ENCODE measurements at regions not wholly inside any gene's neighbourhood (a gene's known extent, or its start where the extent isn't known, plus 50 kb on each side); places are given as distances from the start of the nearest gene placed in this dataset.

DNA sequence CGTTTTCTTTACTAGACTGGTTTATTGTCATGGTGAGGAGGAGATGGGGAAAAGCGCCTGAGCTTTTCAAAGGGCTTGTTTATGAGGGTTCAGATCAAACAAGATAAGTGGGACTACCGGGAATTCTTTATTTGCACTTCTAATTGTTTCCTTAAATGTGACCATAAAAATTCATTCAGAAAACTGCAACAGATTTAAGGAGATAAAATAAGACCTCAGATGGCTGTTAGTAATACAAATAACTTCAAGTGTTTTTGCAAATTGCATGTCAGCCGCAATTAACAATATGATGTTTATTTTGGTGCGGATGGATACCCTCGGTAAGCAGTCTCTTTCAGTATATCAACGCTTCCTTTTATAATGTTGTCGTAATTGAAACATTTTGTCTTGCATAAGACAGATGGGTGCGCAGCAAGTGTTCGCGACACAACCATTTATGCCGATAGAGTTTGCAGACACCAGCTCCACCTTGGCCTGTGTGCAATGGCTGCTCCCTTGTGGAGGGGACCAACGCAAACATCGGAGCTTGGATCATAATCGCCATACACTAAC lies 151.0 kb downstream of the C4orf33 start:
- no peak for ATAC-seq (ENCODE audit: insufficient number of reproducible peaks, low FRiP score, low read depth)
- Histone ChIP-seq H3K27ac (no peak overlapping the region), H3K36me3 (no peaks in the 10 kb centered on the region), H3K9me3 (no peaks in the 10 kb centered on the region), H3K4me1 (ENCODE audit: control insufficient read depth in 1 of 2, low read depth in 2 of 2) (no peaks in the 10 kb centered on the region), H3K27me3 (replicated peaks; ENCODE audit: insufficient read depth) (no peaks in the 10 kb centered on the region), H3K4me3 (no peak overlapping the region)
- TF ChIP-seq CTCF (IDR thresholded peaks at IDR 0.05): no peak
- no peak for DNase-seq (ENCODE audit: low spot score)

DNA sequence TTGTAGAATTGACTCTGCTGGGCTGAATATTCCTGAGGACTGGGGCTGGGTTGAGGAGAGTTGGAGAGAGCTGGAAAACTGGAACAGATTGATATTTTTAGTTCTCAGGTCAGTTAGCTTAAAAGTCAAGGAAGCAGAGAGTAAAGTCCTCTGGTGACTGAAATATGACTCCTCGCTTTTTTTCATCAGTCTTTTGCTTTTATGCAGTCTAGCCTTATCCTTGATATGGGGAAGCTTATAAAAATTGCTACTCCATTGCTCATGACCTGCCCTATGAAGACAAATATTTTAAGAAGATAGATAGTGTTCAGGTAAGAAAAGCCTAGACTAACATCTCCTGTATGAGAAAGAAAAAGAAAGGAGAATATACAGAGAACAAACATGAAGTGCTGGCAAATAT lies 152.7 kb downstream of the C4orf33 start:
- H3K4me3 ChIP-seq: no peak overlapping the region
- no peak for TF ChIP-seq CTCF (IDR thresholded peaks at IDR 0.05)
- no peak for DNase-seq (ENCODE audit: low spot score)
- H3K36me3 ChIP-seq: no peaks in the 10 kb centered on the region
- no peaks in the 10 kb centered on the region for H3K9me3 ChIP-seq
- H3K27me3 ChIP-seq (replicated peaks; ENCODE audit: insufficient read depth): no peaks in the 10 kb centered on the region
- H3K4me1 ChIP-seq (ENCODE audit: control insufficient read depth in 1 of 2, low read depth in 2 of 2): no peaks in the 10 kb centered on the region
- no peak for ATAC-seq (ENCODE audit: insufficient number of reproducible peaks, low FRiP score, low read depth)
- H3K27ac ChIP-seq: no peak overlapping the region

DNA sequence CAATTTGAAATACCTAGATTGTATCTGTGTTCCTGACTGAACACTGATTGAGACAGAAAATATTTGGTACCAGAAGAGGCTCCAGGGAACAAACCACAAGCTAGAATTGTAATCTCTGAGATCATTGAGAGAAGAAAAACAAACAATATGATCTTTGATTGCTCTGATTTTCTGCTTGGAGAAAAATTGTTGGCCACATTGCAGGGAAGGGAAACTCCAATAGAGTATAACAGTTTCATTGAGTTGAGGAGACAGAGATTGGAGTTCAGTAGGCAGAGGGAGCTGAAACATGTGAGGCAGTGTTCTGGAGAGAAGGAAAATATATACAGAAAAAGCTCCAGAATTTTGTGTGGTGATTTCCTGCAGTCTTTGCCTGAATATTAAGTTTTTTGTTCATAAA lies 158.2 kb downstream of the C4orf33 start:
- ATAC-seq (ENCODE audit: insufficient number of reproducible peaks, low FRiP score, low read depth) (no peak), DNase-seq (ENCODE audit: low spot score) (no peak)
- Histone ChIP-seq H3K27ac (no peak overlapping the region), H3K4me1 (ENCODE audit: control insufficient read depth in 1 of 2, low read depth in 2 of 2) (no peaks in the 10 kb centered on the region), H3K27me3 (replicated peaks; ENCODE audit: insufficient read depth) (no peaks in the 10 kb centered on the region), H3K36me3 (no peaks in the 10 kb centered on the region), H3K9me3 (no peaks in the 10 kb centered on the region), H3K4me3 (no peak overlapping the region)
- no peak for TF ChIP-seq CTCF (IDR thresholded peaks at IDR 0.05)

GRCh38 chr4:129254526-129254925 lies 158.6 kb downstream of the C4orf33 start:
- no peak overlapping the region for H3K27ac ChIP-seq
- no peaks in the 10 kb centered on the region for H3K4me1 ChIP-seq (ENCODE audit: control insufficient read depth in 1 of 2, low read depth in 2 of 2)
- no peaks in the 10 kb centered on the region for H3K36me3 ChIP-seq
- no peaks in the 10 kb centered on the region for H3K9me3 ChIP-seq
- DNase-seq (ENCODE audit: low spot score): no peak
- no peak for ATAC-seq (ENCODE audit: insufficient number of reproducible peaks, low FRiP score, low read depth)
- H3K27me3 ChIP-seq (replicated peaks; ENCODE audit: insufficient read depth): no peaks in the 10 kb centered on the region
- TF ChIP-seq CTCF (IDR thresholded peaks at IDR 0.05): no peak
- no peak overlapping the region for H3K4me3 ChIP-seq

- no peaks in the 10 kb centered on the region for H3K4me1 ChIP-seq (ENCODE audit: control insufficient read depth in 1 of 2, low read depth in 2 of 2)
- no peak for ATAC-seq (ENCODE audit: insufficient number of reproducible peaks, low FRiP score, low read depth)
Measured at GRCh38 chr4:129261584-129261983, 165.6 kb downstream of the C4orf33 start.

More at GRCh38 chr4:129261584-129261983, 165.6 kb downstream of the C4orf33 start:
- H3K9me3 ChIP-seq: no peaks in the 10 kb centered on the region
- no peak for TF ChIP-seq CTCF (IDR thresholded peaks at IDR 0.05)
- DNase-seq (ENCODE audit: low spot score): no peak
- H3K36me3 ChIP-seq: no peaks in the 10 kb centered on the region
- H3K4me3 ChIP-seq: no peak overlapping the region
- no peaks in the 10 kb centered on the region for H3K27me3 ChIP-seq (replicated peaks; ENCODE audit: insufficient read depth)
- no peak overlapping the region for H3K27ac ChIP-seq

Data from thoracic aorta (tissue), 2 donors.